GM18499 (cell line): ENCODE measurements at regions not wholly inside any gene's neighbourhood (a gene's known extent, or its start where the extent isn't known, plus 50 kb on each side); places are given as distances from the start of the nearest gene placed in this dataset.
"Not testable (repeated sequence)": the region's sequence is repeated elsewhere in the genome, so short reads cannot be mapped to it uniquely, and the experiment has no call there.

Experiments
- ATAC-seq: cut with Tn5 transposase; IDR thresholded peaks from one replicate; pipeline ENCODE4 v1.9.1; 2021; ENCODE audit warnings: moderate number of reproducible peaks; ENCODE audit not compliant: insufficient read depth, unreplicated experiment

DNA sequence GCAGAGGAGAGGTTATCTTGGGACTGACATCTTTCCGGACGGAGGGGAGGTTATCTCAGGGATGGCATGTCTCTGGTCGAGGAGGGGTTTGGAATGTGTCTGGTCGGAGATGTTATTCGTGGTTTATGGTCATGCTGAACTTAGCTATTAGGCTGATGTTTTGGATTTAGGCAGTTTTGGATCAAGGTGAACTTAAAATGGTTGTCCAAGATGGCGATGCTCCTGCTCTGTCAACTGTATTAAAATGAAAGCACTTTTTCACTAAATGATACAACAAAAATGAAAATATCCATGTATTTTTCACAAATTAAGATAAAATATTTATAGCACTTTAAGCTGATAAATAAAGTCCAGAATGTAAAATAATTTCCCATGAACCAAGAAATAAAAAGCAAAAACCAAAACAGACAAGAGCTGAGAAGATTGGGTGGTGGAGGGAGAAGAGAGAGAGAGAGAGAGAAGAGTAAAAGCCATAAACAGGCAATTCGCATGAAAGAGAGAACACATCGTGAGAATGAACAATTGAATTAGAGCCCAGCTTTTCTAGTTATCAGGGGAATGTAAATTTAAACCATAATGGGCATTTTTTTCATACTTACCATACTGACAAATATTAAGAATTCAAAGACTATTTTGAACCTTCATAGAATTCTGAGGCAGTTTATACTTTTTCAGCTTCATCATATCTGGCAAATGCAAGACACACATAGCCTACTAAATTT is 2236.0 kb upstream of the AGA start:
- no peak for ATAC-seq

- ATAC-seq = not testable (repeated sequence)
Observed at GRCh38 chr4:179683661-179684060, 2241.4 kb upstream of the AGA start.

- ATAC-seq = no peak
Observed at GRCh38 chr4:179692222-179692621, 2250.0 kb upstream of the AGA start.

DNA sequence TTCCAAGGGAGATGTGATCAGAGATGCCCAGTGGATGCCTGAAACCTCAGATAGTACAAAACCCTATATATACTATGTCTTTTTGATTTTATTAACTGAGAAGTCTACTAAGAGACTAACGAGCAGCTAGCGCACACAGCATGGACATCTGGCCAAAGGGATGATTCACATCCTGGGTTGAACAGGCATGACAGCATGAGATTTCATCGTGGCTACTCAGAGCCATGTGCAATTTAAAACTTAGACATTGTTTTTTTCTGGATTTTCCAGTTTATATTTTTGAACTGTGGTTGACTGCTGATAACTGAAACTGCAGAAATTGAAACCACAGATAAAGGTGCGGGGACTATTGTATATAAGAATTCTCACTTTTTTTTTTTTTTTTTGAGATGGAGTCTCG is 2252.9 kb upstream of the AGA start:
- no peak for ATAC-seq

GRCh38 chr4:179698321-179698720 is 2256.1 kb upstream of the AGA start:
- no peak for ATAC-seq

DNA sequence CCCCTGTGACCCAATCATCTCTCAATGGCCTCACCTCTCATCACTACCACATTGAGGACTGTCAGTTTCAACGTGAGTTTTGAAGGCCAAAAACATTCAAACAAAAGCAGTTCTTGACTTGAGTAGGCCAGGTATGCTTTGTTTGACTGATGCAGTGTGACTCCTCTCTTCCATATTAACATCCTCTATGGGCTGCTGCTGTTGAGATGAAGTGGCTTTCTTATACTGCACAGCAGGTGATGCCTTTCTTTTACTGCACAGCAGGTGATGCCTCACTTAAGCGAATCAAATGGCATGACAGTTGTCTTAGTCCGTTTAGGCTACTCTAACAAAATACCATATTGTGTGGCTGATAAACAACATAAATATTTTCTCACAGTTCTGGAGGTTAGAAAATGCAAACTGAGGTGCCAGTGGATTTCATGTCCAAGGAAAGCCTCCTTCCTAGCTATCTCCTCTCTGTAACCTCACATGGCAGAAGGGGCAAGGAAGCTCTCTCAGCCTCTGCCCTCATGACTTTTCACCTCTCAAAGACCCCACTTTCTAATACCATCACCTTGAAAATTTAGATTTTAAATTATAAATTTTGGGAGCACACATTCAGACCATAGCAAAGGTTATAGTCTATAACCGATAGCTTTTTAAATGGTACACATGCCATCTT is 2267.9 kb upstream of the AGA start:
- no peak for ATAC-seq

- ATAC-seq = no peak
Observed at GRCh38 chr4:179719766-179720450, 2277.7 kb upstream of the AGA start.

DNA sequence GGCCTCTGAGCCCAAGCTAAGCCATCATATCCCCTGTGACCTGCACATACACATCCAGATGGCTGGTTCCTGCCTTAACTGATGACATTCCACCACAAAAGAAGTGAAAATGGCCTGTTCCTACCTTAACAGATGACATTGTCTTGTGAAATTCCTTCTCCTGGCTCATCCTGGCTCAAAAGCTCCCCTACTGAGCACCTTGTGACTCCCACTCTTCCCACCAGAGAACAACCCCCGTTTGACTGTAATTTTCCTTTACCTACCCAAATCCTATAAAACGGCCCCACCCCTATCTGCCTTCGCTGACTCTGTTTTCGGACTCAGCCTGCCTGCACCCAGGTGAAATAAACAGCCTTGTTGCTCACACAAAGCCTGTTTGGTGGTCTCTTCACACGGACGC is 2284.3 kb upstream of the AGA start:
- not testable (repeated sequence) for ATAC-seq

GRCh38 chr4:179728305-179728704 is 2286.1 kb upstream of the AGA start:
- ATAC-seq = no peak

GRCh38 chr4:179736820-179737219 is 2294.6 kb upstream of the AGA start:
- not testable (repeated sequence) for ATAC-seq

GRCh38 chr4:179738822-179739221 is 2296.6 kb upstream of the AGA start:
- ATAC-seq = no peak

DNA sequence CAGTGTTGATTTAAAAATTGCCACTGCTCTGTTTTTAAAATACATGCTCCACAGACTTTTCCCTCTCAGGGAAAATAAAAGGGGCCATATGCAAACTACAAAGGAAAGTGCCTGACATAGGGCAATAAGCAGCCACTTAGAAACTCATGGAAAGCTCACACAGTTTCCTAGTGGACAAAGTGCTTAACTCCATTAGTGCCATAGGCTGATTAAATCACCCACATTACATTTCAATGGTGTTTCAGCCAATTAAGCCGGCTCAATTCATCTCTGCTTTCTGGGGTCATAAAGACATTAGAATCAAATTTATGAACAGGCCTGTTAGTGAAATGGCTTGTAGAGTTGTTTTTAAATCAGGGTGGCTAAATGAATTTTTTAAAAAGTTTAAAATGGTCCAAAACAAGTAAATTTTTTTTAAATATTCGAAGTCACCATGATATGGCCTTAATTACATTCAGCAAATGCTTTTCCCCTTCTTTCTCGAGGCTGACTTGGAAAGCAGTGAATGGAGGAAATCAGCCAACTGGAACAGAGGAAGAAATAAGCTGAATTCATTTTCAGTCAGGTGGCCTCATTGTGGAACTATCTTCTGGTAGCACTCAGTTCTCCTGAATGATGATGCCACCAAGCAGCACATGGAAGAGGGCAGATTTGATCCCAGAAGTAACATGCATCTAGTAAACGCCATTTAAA is 2305.1 kb upstream of the AGA start:
- no peak for ATAC-seq

- ATAC-seq = no peak
Observed at GRCh38 chr4:179748837-179749236, 2306.6 kb upstream of the AGA start.

- ATAC-seq = no peak
Observed at GRCh38 chr4:179750374-179750773, 2308.1 kb upstream of the AGA start.

DNA sequence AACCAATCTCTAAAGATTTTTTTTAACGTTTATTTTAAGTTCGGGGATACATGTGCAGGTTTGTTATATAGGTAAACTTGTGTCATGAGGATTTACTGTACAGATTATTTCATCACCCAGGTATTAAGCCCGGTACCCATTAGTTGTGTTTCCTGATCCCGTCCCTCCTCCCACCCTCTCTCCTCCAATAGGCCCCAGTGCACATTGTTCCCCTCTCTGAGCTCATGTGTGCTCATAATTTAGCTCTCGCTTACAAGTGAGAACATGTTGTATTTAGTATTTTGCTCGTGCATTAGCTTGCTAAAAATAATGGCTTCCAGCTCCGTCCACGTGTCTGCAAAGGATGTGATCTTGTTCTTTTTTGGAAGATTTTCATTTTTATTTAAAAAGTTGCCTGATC is 2309.4 kb upstream of the AGA start:
- ATAC-seq = no peak

- no peak for ATAC-seq
Observed at GRCh38 chr4:179755322-179755721, 2313.1 kb upstream of the AGA start.

DNA sequence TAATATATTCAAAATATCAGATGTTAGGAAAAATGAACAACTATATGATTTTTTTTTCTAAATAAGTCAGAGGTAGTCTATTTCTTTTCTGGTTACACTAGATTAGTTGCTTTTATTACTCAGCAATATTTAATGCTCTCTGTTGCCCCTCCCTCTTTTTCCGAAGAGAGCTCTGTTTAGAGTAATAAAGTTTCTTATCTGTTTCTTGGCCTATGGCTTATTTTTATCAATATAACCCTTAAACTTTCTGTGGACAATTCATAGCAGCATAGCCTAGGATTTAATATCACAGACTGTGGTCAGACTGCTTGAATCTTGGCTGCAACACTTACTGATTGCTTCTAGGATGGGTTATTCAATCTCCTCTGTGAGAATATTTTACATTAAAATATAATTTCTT is 2315.4 kb upstream of the AGA start:
- no peak for ATAC-seq

- no peak for ATAC-seq
Observed at GRCh38 chr4:179762840-179763239, 2320.6 kb upstream of the AGA start.

DNA sequence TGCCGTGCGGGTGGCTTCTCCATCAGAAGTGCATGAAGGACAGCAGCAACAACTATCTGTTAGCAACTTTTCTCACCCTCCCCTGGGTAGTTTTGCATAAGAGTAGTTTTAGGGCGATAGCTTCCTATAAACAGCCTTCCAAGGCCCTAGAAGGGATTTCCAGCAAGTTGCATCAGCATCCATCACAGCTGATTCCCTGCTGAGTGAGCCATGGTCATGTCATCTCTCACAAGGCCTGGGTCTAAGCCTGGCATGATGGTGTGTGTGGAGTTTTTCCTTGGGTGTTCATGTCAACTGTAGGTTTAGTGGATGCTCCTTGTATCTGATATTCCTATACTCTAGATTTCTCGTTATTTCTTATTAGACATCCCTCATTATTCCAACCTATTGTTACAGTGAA is 2324.7 kb upstream of the AGA start:
- ATAC-seq = no peak

DNA sequence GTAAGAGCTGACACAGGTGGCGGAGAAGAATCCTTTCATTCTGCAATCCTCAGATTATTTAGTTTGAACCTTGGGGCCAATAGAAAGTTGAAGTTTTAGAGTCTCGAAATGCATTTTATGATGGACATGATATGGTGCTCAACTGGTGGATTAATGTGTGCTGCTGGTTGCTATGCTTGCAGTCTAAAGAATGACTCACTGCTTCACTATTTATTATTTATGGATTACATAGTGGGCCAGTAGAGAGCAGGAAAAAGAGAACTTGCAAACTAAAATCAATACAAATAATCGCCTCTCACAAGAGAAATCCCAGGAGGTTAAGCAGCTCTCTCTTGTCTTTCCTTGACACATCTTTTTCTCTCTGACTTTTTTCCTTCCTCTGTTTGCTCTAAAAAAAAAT is 2326.8 kb upstream of the AGA start:
- ATAC-seq = no peak

- no peak for ATAC-seq
Observed at GRCh38 chr4:179797738-179798137, 2355.5 kb upstream of the AGA start.
